Loucy (cell line): ENCODE measurements at regions not wholly inside any gene's neighbourhood (a gene's known extent, or its start where the extent isn't known, plus 50 kb on each side); places are given as distances from the start of the nearest gene placed in this dataset.

Experiments
- H2AFZ ChIP-seq: fragments of 200-600 bp; sonication (generic); 2 replicates; pipeline ENCODE4 v1.6.0; 2016; ENCODE audit warnings: antibody characterized with exemption, mild to moderate bottlenecking, low read length, moderate library complexity
- H3F3A ChIP-seq: fragments of 200-600 bp; 2 replicates; pipeline ENCODE4 v1.6.0; 2016; ENCODE audit warnings: antibody characterized with exemption, low read depth, mild to moderate bottlenecking
- H3K27me3 ChIP-seq: fragments of 200-600 bp; sonication (generic); 2 replicates; pipeline ENCODE4 v1.6.1; 2014; ENCODE audit warnings: low read length, mild to moderate bottlenecking; ENCODE audit not compliant: insufficient read depth, poor library complexity, severe bottlenecking
- H3K36me3 ChIP-seq: fragments of 200-600 bp; sonication (generic); 2 replicates; pipeline ENCODE4 v1.6.1; 2016; ENCODE audit warnings: low read length; ENCODE audit not compliant: insufficient read depth
- H3K4me1 ChIP-seq: fragments of 200-600 bp; sonication (generic); 2 replicates; pipeline ENCODE4 v1.5.1; 2014; ENCODE audit warnings: low read length, mild to moderate bottlenecking; ENCODE audit not compliant: insufficient read depth, poor library complexity, severe bottlenecking
- H3K4me2 ChIP-seq: fragments of 200-600 bp; sonication (generic); 2 replicates; pipeline ENCODE4 v1.6.0; 2014; ENCODE audit warnings: antibody characterized with exemption, low read length, low read depth, mild to moderate bottlenecking; ENCODE audit not compliant: poor library complexity, severe bottlenecking
- H3K4me3 ChIP-seq: fragments of 200-600 bp; sonication (generic); 2 replicates; pipeline ENCODE4 v1.5.1; 2014; ENCODE audit warnings: low read length, mild to moderate bottlenecking, mixed read lengths; ENCODE audit not compliant: poor library complexity, severe bottlenecking
- H3K79me2 ChIP-seq: fragments of 200-600 bp; sonication (generic); 2 replicates; pipeline ENCODE4 v1.6.1; 2014; ENCODE audit warnings: low read length; ENCODE audit not compliant: insufficient read depth
- H3K9ac ChIP-seq: fragments of 200-600 bp; sonication (generic); 2 replicates; pipeline ENCODE4 v1.6.0; 2014; ENCODE audit warnings: mild to moderate bottlenecking, low read depth, low read length, moderate library complexity; ENCODE audit not compliant: poor library complexity, severe bottlenecking
- H3K9me2 ChIP-seq: fragments of 200-600 bp; sonication (generic); replicated peaks from 2 replicates; pipeline ENCODE4 v1.6.1; 2016; ENCODE audit warnings: low read depth, low read length, mixed read lengths
- H3K9me3 ChIP-seq: fragments of 200-600 bp; sonication (generic); 2 replicates; pipeline ENCODE4 v1.6.1; 2014; ENCODE audit warnings: mild to moderate bottlenecking, antibody characterized with exemption, low read length, low read depth; ENCODE audit not compliant: insufficient read depth
- H4K20me1 ChIP-seq: fragments of 200-600 bp; sonication (generic); 2 replicates; pipeline ENCODE4 v1.6.0; 2014; ENCODE audit warnings: antibody characterized with exemption, low read length, mild to moderate bottlenecking; ENCODE audit not compliant: insufficient read depth, poor library complexity, severe bottlenecking
- CTCF ChIP-seq: fragments of 200-600 bp; sonication (generic); conservative IDR thresholded peaks from 2 replicates; pipeline ENCODE4 v1.5.1; 2014; ENCODE audit warnings: mild to moderate bottlenecking, antibody characterized with exemption, low read length
- EZH2phosphoT487 ChIP-seq: fragments of 200-600 bp; IDR thresholded peaks from 2 replicates; pipeline ENCODE4 v1.6.1; 2018; ENCODE audit warnings: antibody characterized with exemption, mild to moderate bottlenecking, moderate library complexity, borderline replicate concordance

GRCh38 chr4:178288462-178288861 lies 846.2 kb upstream of the AGA start:
- H3K79me2 ChIP-seq = no peaks in the 10 kb centered on the region
- no peak overlapping the region for H3K4me3 ChIP-seq
- no peak overlapping the region for H3K4me2 ChIP-seq
- H3K9me3 ChIP-seq = no peaks in the 10 kb centered on the region
- H3K4me1 ChIP-seq = no peaks in the 10 kb centered on the region
- H3K9me2 ChIP-seq = no peaks in the 10 kb centered on the region
- no peaks in the 10 kb centered on the region for H3K27me3 ChIP-seq
- no peaks in the 10 kb centered on the region for H3F3A ChIP-seq
- no peak overlapping the region for H3K9ac ChIP-seq
- TF ChIP-seq CTCF (no peak), EZH2phosphoT487 (no peak)
- H2AFZ ChIP-seq = no peak overlapping the region
- no peaks in the 10 kb centered on the region for H4K20me1 ChIP-seq
- no peaks in the 10 kb centered on the region for H3K36me3 ChIP-seq

- Histone ChIP-seq H4K20me1 (no peaks in the 10 kb centered on the region), H3K9me2 (no peaks in the 10 kb centered on the region), H3K27me3 (no peaks in the 10 kb centered on the region), H3K9me3 (no peaks in the 10 kb centered on the region), H3K36me3 (no peaks in the 10 kb centered on the region), H3K4me3 (no peak overlapping the region), H3F3A (no peaks in the 10 kb centered on the region), H2AFZ (no peak overlapping the region), H3K79me2 (no peaks in the 10 kb centered on the region), H3K4me2 (no peak overlapping the region), H3K4me1 (no peaks in the 10 kb centered on the region), H3K9ac (no peak overlapping the region)
- no peak for TF ChIP-seq EZH2phosphoT487
Observed at GRCh38 chr4:178293601-178294000, 851.4 kb upstream of the AGA start.

- no peaks in the 10 kb centered on the region for H3K4me1 ChIP-seq
- H4K20me1 ChIP-seq = no peaks in the 10 kb centered on the region
- H3K36me3 ChIP-seq = no peaks in the 10 kb centered on the region
- no peak overlapping the region for H3K9ac ChIP-seq
- no peaks in the 10 kb centered on the region for H3F3A ChIP-seq
- H3K27me3 ChIP-seq = no peaks in the 10 kb centered on the region
- no peak for TF ChIP-seq CTCF
- H2AFZ ChIP-seq = no peak overlapping the region
- no peaks in the 10 kb centered on the region for H3K9me2 ChIP-seq
- H3K79me2 ChIP-seq = no peaks in the 10 kb centered on the region
- no peaks in the 10 kb centered on the region for H3K9me3 ChIP-seq
- no peak overlapping the region for H3K4me3 ChIP-seq
- no peak overlapping the region for H3K4me2 ChIP-seq
Observed at GRCh38 chr4:178296669-178297068, 854.4 kb upstream of the AGA start.

- Histone ChIP-seq H3K9me2 (no peaks in the 10 kb centered on the region), H3K27me3 (no peaks in the 10 kb centered on the region), H3K36me3 (no peaks in the 10 kb centered on the region), H3K4me2 (no peak overlapping the region), H4K20me1 (no peaks in the 10 kb centered on the region), H3K4me3 (no peak overlapping the region), H2AFZ (no peak overlapping the region), H3K9me3 (no peaks in the 10 kb centered on the region), H3K79me2 (no peaks in the 10 kb centered on the region), H3F3A (no peaks in the 10 kb centered on the region), H3K4me1 (no peaks in the 10 kb centered on the region), H3K9ac (no peak overlapping the region)
- TF ChIP-seq EZH2phosphoT487 = no peak
- TF ChIP-seq CTCF = no peak
Observed at GRCh38 chr4:178306565-178306964, 864.3 kb upstream of the AGA start.
